ENCODE measurements at regions not wholly inside any gene's neighbourhood (a gene's known extent, or its start where the extent isn't known, plus 50 kb on each side); places are given as distances from the start of the nearest gene placed in this dataset.

GRCh38 chr4:23327120-23327519, 562.7 kb downstream of the PPARGC1A start:
- TF ChIP-seq, protein P1, sequence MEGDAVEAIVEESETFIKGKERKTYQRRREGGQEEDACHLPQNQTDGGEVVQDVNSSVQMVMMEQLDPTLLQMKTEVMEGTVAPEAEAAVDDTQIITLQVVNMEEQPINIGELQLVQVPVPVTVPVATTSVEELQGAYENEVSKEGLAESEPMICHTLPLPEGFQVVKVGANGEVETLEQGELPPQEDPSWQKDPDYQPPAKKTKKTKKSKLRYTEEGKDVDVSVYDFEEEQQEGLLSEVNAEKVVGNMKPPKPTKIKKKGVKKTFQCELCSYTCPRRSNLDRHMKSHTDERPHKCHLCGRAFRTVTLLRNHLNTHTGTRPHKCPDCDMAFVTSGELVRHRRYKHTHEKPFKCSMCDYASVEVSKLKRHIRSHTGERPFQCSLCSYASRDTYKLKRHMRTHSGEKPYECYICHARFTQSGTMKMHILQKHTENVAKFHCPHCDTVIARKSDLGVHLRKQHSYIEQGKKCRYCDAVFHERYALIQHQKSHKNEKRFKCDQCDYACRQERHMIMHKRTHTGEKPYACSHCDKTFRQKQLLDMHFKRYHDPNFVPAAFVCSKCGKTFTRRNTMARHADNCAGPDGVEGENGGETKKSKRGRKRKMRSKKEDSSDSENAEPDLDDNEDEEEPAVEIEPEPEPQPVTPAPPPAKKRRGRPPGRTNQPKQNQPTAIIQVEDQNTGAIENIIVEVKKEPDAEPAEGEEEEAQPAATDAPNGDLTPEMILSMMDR (IDR thresholded peaks at IDR 0.05), result no peak
- no peak for TF ChIP-seq EP300 (IDR thresholded peaks at IDR 0.05)

Measured in esophagus muscularis mucosa (tissue), 3 donors.